Endothelial cell of umbilical vein (primary cell): ENCODE measurements at regions not wholly inside any gene's neighbourhood (a gene's known extent, or its start where the extent isn't known, plus 50 kb on each side); places are given as distances from the start of the nearest gene placed in this dataset.

Experiments used
- BruUV-seq: library from RNA; stranded (reverse); fragments of 400-500 nt; replicated peaks from 2 replicates; lab custom pipeline; 2021; lab: Mats Ljungman, UMichigan
- CTCF ChIA-PET: fragments of 300-600, 350-600 bp; sonication (Branson Sonifier 250); formaldehyde crosslinking; loops from one replicate; lab custom pipeline; 2021; ENCODE audit warnings: antibody characterized with exemption, inconsistent platforms; lab: Charles Lee
- POLR2A ChIA-PET: fragments of 300-600, 350-600 bp; sonication (Branson Sonifier 250); formaldehyde crosslinking; loops from one replicate; lab custom pipeline; 2021; ENCODE audit warnings: antibody characterized with exemption, inconsistent platforms; lab: Charles Lee
- DNase-seq: peaks from one replicate; pipeline ENCODE4 v3.0.0-alpha.2; 2011; ENCODE audit warnings: low read depth, low spot score
- FAIRE-seq: peaks from 2 replicates; lab custom pipeline; 2011; peaks lifted over from hg19 to GRCh38; lab: Jason Lieb, UNC
- H2AFZ ChIP-seq: 2 replicates; pipeline ENCODE4 v1.6.0; 2012; ENCODE audit warnings: low read depth, low read length, control low read depth, inconsistent platforms
- H3K27ac ChIP-seq: 2 replicates; pipeline ENCODE4 v1.5.1; 2011; ENCODE audit warnings: low read depth, mild to moderate bottlenecking, control low read depth, low read length, moderate library complexity; ENCODE audit not compliant: insufficient read depth
- H3K27me3 ChIP-seq, 2 experiments: 2 replicates each; pipeline versions ENCODE4 v1.6.0 to v1.6.1; 2011; ENCODE audit warnings: low read length in 2 of 2, mixed read lengths in 1 of 2; ENCODE audit not compliant: control insufficient read depth in 2 of 2, insufficient read depth in 2 of 2
- H3K36me3 ChIP-seq, 2 experiments: 2 replicates in 1 of 2; 3 replicates in 1 of 2; pipeline ENCODE4 v1.5.1; 2011; ENCODE audit warnings: low read length in 2 of 2, mild to moderate bottlenecking in 1 of 2, moderate library complexity in 1 of 2; ENCODE audit not compliant: control insufficient read depth in 2 of 2, insufficient read depth in 2 of 2; ENCODE audit errors: extremely low read depth in 1 of 2
- H3K4me1 ChIP-seq: 3 replicates; pipeline ENCODE4 v1.5.1; 2011; ENCODE audit warnings: mild to moderate bottlenecking, low read length; ENCODE audit not compliant: control insufficient read depth, insufficient read depth; ENCODE audit errors: extremely low read depth
- H3K4me2 ChIP-seq: 2 replicates; pipeline ENCODE4 v1.6.1; 2011; ENCODE audit warnings: low read length, control low read depth, mixed read lengths; ENCODE audit not compliant: insufficient read depth
- H3K4me3 ChIP-seq, 3 experiments: fragments of 200-600 bp in 1 of 3; sonication (generic), shearing (Covaris generic) in 1 of 3; replicated peaks in 1 of 3; 2 replicates each; pipeline ENCODE4 v1.5.1; 2011 to 2016; ENCODE audit warnings: control low read depth in 3 of 3, low read length in 3 of 3, mild to moderate bottlenecking in 2 of 3, inconsistent platforms in 1 of 3, low read depth in 1 of 3, moderate library complexity in 1 of 3; ENCODE audit not compliant: insufficient read depth in 1 of 3
- H3K79me2 ChIP-seq: 2 replicates; pipeline ENCODE4 v1.6.0; 2012; ENCODE audit warnings: low read length, inconsistent platforms; ENCODE audit not compliant: control insufficient read depth, insufficient read depth
- H3K9ac ChIP-seq: replicated peaks from 2 replicates; pipeline ENCODE3; 2011; ENCODE audit warnings: low read length, control low read depth; ENCODE audit not compliant: insufficient read depth; ENCODE audit errors: extremely low read depth
- H3K9me1 ChIP-seq: replicated peaks from 3 replicates; pipeline ENCODE4 v1.6.0; 2011; ENCODE audit warnings: mild to moderate bottlenecking, low read length; ENCODE audit not compliant: control insufficient read depth, insufficient read depth; ENCODE audit errors: extremely low read depth
- H3K9me3 ChIP-seq: replicated peaks from 2 replicates; pipeline ENCODE4 v1.5.1; 2012; ENCODE audit warnings: low read length, inconsistent platforms; ENCODE audit not compliant: control insufficient read depth, insufficient read depth
- H4K20me1 ChIP-seq: replicated peaks from 2 replicates; pipeline ENCODE3; 2011; ENCODE audit warnings: mild to moderate bottlenecking, low read length; ENCODE audit not compliant: control insufficient read depth, insufficient read depth; ENCODE audit errors: extremely low read depth
- EZH2 ChIP-seq: IDR thresholded peaks from 2 replicates; pipeline ENCODE4 v1.6.1; 2012; ENCODE audit warnings: borderline replicate concordance, low read depth, mild to moderate bottlenecking, moderate library complexity, low read length, inconsistent platforms; ENCODE audit not compliant: severe bottlenecking
- FOS ChIP-seq: IDR thresholded peaks from 2 replicates; pipeline ENCODE4 v1.6.1; 2011; ENCODE audit warnings: mild to moderate bottlenecking, low read length, moderate library complexity, borderline replicate concordance; ENCODE audit not compliant: insufficient read depth
- GATA2 ChIP-seq: IDR thresholded peaks from 2 replicates; pipeline ENCODE4 v1.7.0; 2011; ENCODE audit warnings: low read depth, mild to moderate bottlenecking, moderate library complexity, mixed read lengths, low read length; ENCODE audit not compliant: insufficient read length, insufficient read depth
- JUN ChIP-seq: IDR thresholded peaks from 2 replicates; pipeline ENCODE4 v1.6.1; 2011; ENCODE audit warnings: borderline replicate concordance, low read depth; ENCODE audit not compliant: insufficient read length, insufficient read depth
- MYC ChIP-seq: IDR thresholded peaks from one replicate; pipeline ENCODE4 v1.6.1; 2011; ENCODE audit warnings: mild to moderate bottlenecking, low read depth, low read length
- POLR2A ChIP-seq: IDR thresholded peaks from 2 replicates; pipeline ENCODE4 v1.6.1; 2012; ENCODE audit warnings: low read depth, mild to moderate bottlenecking, control low read depth, low read length
- POLR2AphosphoS5 ChIP-seq: IDR thresholded peaks from 2 replicates; pipeline ENCODE4 v1.6.1; 2012; ENCODE audit warnings: low read depth, mild to moderate bottlenecking, control low read depth, low read length, moderate library complexity; ENCODE audit not compliant: insufficient read depth
- dilution Hi-C: fragments of 300-500 bp; cut with MboI; formaldehyde crosslinking; loops from one replicate; pipeline ENCODE4 v1.15.0; 2019; ENCODE audit warnings: low sequenced_read_pairs; ENCODE audit not compliant: extremely low pct_ligation_motif_present
- intact Hi-C: fragments of 100-400 bp; cut with micrococcal nuclease; formaldehyde crosslinking; loops from one replicate; pipeline ENCODE4 v1.10.0; 2022
- TF ChIP-seq, protein P1 (sequence below): IDR thresholded peaks from 2 replicates; pipeline ENCODE4 v1.6.1; 2011; ENCODE audit not compliant: insufficient read depth, insufficient read length
- TF ChIP-seq, protein P2 (sequence below), 2 donors: IDR thresholded peaks; 1 replicate in 1 of 2; 2 replicates in 1 of 2; pipeline ENCODE4 v1.5.1; 2011; ENCODE audit warnings: low read length in 2 of 2, mild to moderate bottlenecking in 2 of 2, moderate library complexity in 2 of 2, control low read depth in 1 of 2, inconsistent platforms in 1 of 2, low read depth in 1 of 2; ENCODE audit not compliant: insufficient read depth in 1 of 2; ENCODE audit errors: extremely low read depth in 1 of 2

DNA sequence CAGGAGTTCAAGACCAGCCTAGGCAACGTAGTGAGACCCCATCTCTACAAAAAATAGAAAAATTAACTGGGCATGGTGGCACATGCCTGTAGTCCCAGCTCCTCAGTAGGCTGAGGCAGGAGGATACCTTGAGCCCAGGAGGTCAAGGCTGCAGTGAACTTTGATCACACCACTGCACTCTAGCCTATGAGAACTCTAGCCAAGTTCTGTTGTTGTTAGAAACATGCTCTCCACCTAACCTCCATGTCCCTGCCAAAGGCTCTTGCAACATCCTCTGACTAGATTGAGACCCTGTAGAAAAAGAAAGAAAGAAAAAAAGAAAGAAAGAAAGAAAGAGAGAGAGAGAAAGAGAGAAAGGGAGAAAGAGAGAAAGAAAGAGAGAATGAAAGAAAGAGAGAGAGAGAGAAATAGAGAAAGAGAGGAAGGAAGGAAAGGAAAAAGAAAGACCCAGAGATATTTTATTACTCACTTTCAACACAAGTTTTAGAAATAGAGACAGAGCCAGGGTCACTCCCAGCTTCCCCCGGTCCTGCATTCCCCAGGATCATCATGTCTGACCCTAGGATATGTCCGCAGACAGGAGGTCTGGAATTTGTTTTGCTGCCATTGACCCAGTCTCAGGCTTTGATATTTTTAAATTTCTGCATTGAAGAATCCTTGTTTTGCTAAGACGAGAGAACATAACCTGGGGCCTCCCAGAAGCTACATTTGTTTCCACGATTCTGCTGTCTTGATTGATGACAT lies 376.5 kb upstream of the CDH5 start:
- Histone ChIP-seq H2AFZ (no peak overlapping the region), H3K9me1 (no peaks in the 10 kb centered on the region), H3K9ac (no peak overlapping the region), H3K4me3 (no peak overlapping the region), H3K9me3 (no peaks in the 10 kb centered on the region), H3K27me3 (no peaks in the 10 kb centered on the region), H3K4me2 (no peak overlapping the region), H3K36me3 (no peaks in the 10 kb centered on the region), H3K79me2 (no peaks in the 10 kb centered on the region), H3K27ac (no peak overlapping the region), H4K20me1 (no peaks in the 10 kb centered on the region), H3K4me1 (no peaks in the 10 kb centered on the region)
- POLR2A ChIA-PET = no interaction called here
- TF ChIP-seq FOS (no peak), POLR2A (no peak), EZH2 (no peak), JUN (no peak), POLR2AphosphoS5 (no peak), MYC (no peak), GATA2 (no peak)
- TF ChIP-seq, protein P1, sequence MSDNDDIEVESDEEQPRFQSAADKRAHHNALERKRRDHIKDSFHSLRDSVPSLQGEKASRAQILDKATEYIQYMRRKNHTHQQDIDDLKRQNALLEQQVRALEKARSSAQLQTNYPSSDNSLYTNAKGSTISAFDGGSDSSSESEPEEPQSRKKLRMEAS = no peak
- TF ChIP-seq, protein P2, sequence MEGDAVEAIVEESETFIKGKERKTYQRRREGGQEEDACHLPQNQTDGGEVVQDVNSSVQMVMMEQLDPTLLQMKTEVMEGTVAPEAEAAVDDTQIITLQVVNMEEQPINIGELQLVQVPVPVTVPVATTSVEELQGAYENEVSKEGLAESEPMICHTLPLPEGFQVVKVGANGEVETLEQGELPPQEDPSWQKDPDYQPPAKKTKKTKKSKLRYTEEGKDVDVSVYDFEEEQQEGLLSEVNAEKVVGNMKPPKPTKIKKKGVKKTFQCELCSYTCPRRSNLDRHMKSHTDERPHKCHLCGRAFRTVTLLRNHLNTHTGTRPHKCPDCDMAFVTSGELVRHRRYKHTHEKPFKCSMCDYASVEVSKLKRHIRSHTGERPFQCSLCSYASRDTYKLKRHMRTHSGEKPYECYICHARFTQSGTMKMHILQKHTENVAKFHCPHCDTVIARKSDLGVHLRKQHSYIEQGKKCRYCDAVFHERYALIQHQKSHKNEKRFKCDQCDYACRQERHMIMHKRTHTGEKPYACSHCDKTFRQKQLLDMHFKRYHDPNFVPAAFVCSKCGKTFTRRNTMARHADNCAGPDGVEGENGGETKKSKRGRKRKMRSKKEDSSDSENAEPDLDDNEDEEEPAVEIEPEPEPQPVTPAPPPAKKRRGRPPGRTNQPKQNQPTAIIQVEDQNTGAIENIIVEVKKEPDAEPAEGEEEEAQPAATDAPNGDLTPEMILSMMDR (IDR thresholded peaks at IDR 0.05; ENCODE audit: extremely low read depth in 1 of 2, insufficient read depth in 1 of 2, low read depth in 1 of 2, low read length in 2 of 2) = no peak
- CTCF ChIA-PET = no interaction called here
- intact Hi-C loops (no loop called here), dilution Hi-C loops (no loop called here)
- FAIRE-seq (no peak), DNase-seq (no peak)
- BruUV-seq = no TSS peak
